Stimulated activated CD4-positive, alpha-beta T cell treated with anti-CD3 and anti-CD28 coated beads, TNF-alpha, amount 100 ng/mL, for 4 hours (primary cell): ENCODE measurements at regions not wholly inside any gene's neighbourhood (a gene's known extent, or its start where the extent isn't known, plus 50 kb on each side); places are given as distances from the start of the nearest gene placed in this dataset.
"Not testable (repeated sequence)": the region's sequence is repeated elsewhere in the genome, so short reads cannot be mapped to it uniquely, and the experiment has no call there.

ENCODE experiments used
- DNase-seq, 3 experiments: peaks; one replicate each; pipeline ENCODE4 v3.0.0-alpha.2; 2020; ENCODE audit warnings: low read depth in 3 of 3

GRCh38 chr5:1987471-1987870, 104.7 kb upstream of the IRX4 start:
- DNase-seq: no peak

- DNase-seq: no peak
These were observed 103.1 kb upstream of the IRX4 start for GRCh38 chr5:1985781-1986180.

- DNase-seq: no peak
These were observed 101.4 kb upstream of the IRX4 start for GRCh38 chr5:1983919-1984695.

DNA sequence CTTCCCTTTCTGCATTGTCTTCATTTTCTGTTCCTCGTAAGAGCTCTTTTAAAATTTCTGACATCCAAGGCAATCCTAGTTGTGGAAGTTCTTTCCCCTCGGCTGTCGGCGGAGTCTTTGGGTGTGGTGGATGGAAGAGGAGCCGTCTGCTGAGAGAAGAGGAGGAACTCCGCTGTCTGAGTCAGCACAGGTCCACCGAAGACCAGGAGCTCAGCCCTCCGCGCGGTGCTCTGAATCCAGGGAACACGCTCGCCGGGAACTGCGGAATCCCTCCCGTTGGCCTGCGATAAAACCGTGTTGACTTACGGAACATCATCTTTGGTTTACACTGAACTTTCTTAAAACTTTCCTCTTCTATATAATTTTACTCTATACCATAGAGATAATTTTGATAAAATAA, 100.7 kb upstream of the IRX4 start:
- no peak for DNase-seq

GRCh38 chr5:1982561-1982960, 99.8 kb upstream of the IRX4 start:
- not testable (repeated sequence) for DNase-seq

DNA sequence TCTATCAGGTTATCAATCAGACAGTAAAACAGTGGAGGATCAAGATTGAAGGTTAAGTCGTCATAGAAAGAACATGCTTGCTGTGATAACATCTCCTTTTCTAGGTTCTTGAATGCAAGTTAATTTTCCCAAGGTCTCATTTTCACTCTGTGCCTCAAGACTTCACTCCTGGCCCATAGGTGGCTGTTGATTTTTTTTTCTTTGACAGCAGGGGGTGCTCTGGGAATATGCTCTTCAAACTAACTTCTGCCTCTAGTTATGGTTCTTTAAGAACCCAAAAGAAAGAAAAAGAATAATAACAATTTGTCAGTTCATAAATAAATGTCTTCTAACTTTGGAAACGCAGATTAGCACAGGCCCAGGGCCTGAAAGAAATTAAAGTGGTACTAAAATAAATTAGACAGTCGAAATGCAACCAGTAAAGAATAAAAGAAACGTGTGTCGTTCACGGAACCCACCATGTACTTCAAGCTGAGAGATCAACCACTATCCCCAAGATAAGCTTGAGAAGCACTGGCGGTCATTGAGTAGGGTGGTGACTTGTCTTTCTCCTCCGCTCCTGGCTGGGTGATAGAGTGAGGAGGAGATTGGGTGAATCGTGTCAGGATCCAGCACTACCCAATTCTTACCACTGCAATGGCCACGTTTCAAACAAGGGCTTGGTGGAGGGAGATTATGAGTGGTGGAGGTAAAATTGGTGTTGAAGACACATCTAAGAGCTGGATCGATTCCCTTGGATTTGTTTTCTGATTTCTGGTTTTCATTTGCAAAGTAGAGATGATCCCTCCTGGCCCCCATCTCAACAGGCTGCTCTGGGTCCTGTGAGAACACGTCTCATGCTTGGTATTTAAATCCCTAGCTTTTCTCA, 93.4 kb upstream of the IRX4 start:
- no peak for DNase-seq

DNA sequence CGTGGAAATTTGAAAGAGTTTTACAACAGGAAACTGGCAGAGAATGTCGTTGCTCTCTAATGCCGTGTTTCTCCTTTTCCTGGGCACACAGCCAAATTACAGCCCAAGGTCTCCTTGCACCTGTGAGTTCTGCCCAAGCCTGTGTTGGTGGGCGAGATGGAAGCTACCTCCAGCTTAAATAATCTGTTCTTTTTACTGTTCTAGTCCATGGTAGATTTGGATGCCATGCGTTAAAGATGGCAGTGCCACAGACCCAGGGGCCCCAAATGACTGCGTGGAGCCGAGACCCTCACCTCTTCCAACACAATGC, 92.6 kb upstream of the IRX4 start:
- no peak for DNase-seq

DNA sequence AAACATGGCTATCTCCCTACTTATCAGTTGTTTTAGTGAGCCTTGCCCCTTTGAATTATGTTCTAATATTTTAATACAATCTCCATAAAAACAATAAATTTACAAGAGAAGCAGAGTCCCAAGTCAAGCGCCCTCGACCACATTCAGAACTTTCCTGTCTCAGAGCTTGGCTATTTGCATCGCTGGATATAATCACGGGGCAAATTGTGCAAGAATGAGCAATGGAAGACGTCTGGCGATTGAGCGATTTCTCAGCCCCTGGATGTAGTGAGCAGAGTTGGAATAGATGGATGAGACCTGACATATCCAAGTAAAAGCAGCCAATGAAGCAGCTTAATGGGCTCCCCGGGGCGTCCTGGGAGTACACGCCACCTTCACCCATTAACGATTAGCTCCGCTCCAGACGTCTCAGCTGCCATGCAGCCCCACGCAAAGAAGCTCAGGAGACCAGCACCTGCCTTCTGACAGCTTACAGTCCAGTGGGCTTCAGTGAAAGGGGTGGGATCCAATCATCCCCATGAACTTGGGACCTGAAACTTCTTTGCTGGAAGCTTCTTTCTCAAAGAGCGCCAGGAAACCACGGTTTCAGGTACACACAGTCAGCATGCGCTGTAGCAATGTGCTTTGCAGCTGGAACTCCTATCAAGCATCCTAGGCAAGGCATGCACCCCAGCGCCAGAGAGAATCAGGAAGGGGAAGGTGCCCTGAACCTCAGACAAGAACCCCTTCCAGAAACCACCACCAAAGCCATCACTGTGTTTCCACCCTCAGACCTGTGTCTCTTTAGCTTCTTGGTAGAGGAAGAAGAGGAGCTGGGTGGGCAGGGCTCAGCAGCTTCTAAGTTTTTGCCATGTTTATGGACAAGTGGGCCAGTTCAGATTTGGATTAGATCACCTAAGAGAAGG, 92.0 kb upstream of the IRX4 start:
- no peak for DNase-seq

- DNase-seq: no peak
These were observed 91.4 kb upstream of the IRX4 start for GRCh38 chr5:1974081-1974480.

DNA sequence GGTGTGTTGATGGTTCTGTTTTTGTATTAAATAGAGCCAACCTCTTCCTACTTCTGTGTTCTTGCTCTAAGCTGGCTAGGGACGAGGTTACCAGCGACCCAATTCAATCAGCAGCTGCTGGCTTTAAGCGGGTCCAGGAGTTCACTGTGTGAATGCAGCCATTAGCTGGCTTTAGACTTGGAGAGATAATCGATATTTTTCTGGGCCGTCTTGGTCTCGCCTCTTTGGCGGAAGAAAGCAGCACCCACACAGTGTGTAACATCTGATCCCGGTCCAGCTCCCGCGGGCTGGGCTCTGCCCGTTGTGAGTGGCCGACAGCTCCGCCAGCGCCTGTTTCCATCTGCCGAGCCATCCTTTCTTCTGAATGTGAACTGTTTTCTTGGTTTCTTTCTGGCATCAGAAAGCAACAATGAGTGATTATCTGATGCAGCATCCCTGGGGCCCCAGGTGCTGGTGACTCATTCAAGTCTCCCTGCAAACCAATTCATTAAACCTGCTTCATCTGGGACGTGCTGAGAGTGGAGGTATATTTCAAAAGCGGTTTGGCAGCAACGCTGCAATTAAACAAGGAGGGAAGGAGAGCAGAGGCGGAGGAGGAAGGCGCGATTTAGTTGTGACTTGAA, 90.8 kb upstream of the IRX4 start:
- DNase-seq: no peak

DNA sequence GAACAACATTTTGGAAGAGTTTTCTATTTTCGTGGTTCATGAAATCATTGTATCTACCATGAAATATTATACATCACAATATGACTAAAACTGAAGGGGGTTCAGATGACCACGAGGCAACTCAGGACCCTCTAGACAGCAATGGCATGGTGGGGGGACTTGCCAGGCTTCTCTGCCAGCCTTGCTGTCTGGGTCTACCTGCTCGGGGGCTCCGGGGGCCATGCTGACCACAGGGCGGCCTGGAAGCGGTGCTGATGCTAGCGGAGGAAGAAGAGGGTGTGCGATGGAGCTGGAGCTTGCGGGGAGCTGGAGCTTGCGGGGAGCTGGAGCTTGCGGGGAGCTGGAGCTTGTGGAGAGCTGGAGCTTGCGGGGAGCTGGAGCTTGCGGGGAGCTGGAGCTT, 89.2 kb upstream of the IRX4 start:
- no peak for DNase-seq

GRCh38 chr5:1967736-1968135, 85.0 kb upstream of the IRX4 start:
- no peak for DNase-seq

- no peak for DNase-seq
These were observed 83.7 kb upstream of the IRX4 start for GRCh38 chr5:1966461-1966860.

- DNase-seq: no peak
These were observed 83.2 kb upstream of the IRX4 start for GRCh38 chr5:1965925-1966324.

GRCh38 chr5:1963941-1964451, 81.3 kb upstream of the IRX4 start:
- DNase-seq: no peak

DNA sequence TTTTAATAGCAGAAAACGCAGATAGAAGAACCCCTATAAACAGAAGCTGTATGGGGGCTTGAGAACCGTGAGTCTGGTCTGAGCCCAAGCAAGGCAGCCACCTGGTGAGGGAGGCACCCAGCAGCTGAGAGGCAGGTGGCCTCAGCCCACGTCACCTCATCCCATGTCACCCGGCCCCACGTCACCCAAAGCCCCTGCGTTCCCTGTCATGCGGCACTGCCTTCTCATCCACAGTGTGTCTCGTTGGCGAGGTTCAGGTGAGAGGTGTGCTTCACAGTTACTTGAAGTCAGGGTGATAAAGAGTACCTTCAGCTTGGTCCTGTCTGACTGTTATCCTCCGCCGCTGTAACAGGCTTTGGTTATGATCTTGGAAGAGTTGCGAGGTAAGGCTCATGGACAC, 80.6 kb upstream of the IRX4 start:
- no peak for DNase-seq

- no peak for DNase-seq
These were observed 80.1 kb upstream of the IRX4 start for GRCh38 chr5:1962619-1963355.

DNA sequence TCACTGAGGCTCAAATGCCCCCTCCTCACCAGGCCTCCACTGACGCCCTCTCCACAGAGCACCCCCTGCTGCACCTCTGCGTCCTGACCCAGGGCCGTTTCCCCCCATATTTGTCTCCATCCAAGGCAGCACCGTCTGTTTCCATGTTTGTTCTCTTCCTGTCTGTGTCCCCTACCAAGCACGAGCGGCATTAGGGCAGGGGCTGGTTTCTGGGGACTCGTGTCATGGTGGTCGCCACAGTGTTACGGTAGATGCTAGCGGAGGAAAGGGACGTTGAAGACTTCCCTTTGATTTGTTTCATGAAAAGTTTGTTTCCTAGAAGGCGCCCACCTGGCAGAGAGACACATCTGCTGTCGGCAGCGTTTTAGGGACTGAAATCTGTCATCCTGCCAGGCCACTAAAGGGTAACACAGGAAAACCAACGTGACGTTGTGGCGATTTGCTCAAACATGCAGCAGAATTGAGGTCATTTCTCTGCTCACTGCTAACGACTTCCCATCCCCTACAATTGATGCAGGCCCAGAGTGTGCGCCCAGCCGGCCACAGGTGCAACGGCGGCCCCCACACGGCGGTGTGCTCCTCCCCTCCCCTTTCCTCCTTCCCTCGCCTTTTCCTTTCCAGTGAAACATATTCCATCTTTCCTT, 79.3 kb upstream of the IRX4 start:
- no peak for DNase-seq

- no peak for DNase-seq
These were observed 78.7 kb upstream of the IRX4 start for GRCh38 chr5:1961304-1961946.
